ENCODE measurements at regions not wholly inside any gene's neighbourhood (a gene's known extent, or its start where the extent isn't known, plus 50 kb on each side); places are given as distances from the start of the nearest gene placed in this dataset.
"Not testable (repeated sequence)": the region's sequence is repeated elsewhere in the genome, so short reads cannot be mapped to it uniquely, and the experiment has no call there.

DNA sequence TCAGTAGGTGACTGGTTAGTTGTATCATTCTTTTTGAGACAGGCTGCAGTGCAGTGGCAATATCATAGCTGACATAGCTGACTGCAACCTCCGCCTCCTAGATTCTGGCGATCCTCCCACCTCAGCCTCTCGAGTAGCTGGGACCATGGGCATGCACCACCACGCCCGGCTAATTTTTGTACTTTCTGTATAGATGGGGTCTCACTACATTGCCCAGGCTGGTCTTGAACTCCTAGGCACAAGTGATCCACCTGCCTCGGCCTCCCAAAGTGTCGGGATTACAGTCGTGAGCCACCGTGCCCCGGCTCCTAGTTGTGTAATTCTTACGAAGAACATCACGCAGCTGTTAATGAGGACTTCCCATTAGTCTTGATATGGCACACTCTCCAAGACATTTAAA is 123.4 kb upstream of the VKORC1L1 start:
- DNase-seq, result no peak

DNA sequence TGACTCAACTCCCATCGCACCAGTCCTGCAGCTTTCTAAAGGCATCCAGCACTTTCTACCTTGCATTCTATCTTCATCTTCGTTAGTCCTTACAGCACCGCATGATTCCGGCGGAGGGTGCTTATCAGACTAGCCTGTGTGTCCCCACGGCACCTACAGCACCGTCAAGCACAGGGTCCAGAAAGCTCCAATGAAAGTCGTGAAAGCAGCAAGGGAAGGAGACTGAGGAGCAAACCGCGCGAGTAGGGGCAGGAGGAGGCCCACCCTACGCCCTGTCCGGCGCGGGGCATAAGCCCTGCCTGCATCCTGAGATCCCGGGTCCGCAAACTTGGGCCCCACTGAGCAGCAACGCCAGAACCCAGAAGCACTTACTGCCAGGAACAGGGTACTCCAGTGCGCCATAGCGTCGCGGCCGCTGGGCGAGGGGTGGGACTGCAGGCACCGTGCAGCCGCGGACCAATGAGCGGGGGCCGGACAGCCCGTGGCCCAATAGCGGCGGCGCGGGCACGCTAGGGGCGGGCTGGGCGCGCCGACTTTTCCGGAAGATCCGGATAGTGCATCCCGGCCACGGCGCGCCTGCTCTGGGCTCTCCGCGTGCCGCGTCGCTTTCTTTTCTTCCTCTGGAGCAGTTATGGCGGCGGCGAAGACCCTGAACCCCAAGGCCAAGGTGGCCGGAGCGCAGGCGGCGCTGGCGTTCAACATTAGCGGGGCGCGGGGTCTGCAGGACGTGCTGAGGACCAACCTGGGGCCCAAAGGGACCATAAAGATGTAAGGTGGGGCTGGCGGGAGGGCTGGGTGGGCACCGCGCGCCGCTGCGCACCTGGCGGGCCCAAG is 122.1 kb upstream of the VKORC1L1 start:
- DNase-seq, result peak; percentile 88 to 89

DNA sequence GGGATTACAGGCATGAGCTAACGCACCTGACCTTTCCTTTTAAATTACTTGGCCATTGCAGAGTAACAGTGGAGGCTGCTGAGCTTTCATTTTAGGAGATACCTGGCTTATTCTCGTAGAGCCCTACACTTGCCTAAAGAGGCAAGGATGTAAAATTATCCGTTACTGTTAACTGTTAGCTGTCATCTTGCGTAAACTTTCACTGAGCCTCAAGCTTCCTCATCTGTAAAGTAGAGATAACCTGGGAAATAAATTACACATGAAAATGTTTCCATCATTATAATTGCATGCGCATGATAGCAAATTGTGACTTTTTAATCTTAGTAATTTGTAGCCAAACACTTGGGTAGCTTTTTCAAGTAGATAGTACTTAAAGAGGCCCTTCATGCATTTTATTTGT is 118.8 kb upstream of the VKORC1L1 start:
- not testable (repeated sequence) for DNase-seq

DNA sequence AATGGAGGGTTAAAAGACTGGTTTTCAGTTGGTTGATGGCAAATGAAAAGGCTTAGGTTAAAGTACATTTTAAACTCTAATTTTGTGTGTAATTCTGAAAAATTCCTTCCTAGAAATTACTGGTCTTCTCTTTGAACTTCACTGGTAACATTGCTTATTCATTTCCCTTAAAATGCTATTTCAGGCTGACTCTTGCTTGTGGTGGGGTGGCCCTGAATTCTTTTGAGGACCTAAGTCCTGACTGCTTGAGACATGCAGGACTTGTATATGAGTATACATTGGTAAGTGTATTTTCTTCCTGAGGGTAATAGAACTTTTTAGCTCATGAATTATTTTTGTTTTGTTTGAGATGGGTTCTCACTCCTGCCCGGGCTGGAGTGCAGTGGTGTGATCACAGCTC is 113.9 kb upstream of the VKORC1L1 start:
- not testable (repeated sequence) for DNase-seq

DNA sequence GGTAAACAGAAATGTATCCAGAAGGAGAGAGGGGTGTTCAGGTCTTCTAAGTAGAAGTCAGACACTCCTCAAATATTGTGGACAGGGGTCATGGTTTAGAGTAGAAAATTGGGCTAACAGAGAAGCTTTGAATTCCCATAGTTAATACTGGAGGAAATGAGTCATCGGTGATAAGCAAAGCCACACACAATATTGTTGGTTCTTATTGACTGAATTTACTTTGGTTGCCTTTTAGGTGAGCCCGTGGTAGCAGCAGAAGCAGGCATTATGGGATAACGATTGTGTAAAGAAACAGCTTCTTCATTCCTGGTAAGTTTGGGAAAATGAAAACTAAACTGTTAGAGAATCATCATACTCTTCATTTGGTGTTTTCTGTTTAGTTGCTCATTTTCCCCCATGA is 110.2 kb upstream of the VKORC1L1 start:
- DNase-seq, result not testable (repeated sequence)

DNA sequence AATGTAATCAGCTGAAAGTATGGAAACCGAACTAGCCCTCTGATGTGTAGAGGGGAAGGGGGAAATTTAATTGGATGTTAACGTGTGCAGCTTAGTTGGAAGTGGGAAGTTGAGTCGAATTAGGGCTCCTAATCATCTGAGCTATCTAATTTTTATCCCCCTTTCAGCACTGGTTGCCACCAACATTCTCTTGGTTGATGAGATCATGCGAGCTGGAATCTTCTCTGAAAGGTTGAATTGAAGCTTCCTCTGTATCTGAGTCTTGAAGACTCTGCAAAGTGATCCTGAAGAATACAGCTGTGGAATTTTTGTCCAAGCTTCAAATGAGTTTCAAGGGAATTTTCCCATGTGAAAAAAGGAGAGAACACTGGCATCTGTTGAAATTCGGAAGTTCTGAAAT is 109.8 kb upstream of the VKORC1L1 start:
- not testable (repeated sequence) for DNase-seq

DNA sequence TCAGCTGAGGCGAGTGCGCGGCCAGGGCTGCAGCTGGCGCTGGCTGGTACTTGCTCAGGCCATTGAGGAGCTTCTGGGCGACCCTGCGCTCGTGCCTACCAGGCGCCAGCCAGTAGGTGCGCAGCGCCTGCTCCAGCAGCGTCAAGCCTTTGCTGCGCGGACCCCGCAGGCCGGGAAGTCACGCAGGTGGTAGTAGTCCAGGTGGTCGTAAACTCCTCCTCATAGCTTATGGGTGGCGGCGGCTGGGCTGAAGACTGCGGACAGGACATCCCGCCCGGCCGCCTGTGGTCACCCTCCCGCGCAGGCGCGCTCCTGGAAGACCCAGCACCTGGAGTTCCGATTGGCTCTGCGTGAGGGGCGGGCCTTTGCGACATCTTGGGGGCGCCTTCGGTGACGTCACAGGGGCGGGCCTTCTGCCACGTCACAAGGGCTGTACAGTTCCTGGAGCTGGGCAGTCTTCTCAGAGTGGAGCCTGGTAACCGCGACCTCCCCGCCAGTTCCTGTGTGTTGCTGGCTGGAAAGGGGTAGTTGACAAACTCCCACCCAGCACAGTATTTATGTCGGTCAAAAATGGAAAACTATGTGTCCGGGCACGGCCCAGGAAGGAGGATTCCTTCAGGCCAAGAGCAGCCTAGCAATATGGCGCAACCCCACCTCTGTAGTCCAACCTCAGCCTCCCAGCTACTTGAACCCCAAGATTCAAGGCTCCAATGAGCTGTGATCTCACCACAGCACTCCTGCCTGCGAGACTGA is 102.2 kb upstream of the VKORC1L1 start:
- peak; percentile 73 to 93 for DNase-seq

DNA sequence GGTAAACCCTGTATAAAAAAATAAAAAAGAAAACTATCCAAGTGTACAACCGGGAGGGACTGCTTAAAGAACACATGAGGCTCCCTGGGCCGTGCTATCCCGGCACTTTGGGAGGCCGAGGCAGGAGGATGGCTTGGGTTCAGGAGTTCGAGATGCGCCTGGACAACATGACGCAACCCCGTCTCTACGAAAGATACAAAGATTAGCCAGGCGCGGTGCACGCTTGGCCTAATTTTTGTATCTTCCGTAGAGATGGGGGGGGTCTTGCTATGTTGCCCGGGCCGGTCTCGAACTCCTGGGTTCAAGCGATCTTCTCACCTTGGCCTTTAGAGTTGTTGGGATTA is 101.7 kb upstream of the VKORC1L1 start:
- DNase-seq, result not testable (repeated sequence)

DNA sequence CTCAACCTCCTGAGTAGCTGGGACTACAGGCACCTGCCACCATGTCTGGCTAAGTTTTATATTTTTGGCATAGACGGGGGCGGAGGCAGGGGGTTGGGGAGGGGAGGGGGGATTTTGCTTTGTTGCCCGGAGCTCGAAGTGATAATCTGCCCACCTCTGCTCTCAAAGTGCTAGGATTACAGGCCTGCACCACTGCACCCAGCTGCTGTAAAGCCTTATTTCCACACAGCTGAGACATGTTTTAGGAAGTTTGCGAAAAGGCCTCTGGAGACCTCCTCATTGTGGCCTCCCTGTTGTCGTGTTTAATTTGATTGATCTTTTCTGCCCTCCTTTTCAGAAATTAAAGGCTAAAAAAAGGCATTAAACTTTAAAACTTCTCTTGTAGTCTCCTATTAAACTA is 96.2 kb upstream of the VKORC1L1 start:
- not testable (repeated sequence) for DNase-seq

DNA sequence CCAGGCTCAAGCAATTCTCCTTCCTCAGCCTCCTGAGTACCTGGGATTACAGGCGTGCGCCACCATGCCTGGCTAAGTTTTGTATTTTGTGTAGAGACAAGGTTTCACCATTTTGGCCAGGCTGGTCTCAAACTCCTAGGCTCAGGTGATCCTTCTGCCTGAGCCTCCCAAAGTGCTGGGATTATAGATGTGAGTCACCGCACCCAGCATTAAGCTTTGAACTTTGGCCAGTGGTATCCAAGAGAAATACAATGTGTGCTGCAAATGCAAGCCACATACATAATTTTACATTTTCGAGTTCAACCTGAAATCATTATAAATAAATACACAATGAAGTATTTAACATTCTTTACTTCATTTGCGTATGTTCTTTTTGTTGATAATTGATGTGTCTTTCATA is 82.9 kb upstream of the VKORC1L1 start:
- not testable (repeated sequence) for DNase-seq

DNA sequence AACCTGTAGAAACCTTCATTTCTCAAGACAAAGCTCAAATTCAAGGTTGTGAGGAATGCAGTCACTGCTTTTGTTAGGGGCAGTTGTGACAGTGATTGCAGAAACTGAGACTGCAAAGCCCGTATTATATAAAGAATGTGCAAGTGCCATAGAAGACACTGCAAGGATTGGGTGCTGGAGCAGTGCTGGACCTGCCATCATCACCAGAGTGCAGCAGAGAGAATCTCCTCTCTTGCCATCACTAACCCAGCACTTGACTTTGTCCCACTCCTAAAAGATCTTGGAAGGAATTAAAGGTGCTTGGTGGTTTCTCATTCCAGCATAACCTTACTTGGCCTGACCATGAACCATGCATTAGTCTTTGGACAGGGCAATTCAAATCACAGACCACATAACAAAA is 81.1 kb upstream of the VKORC1L1 start:
- DNase-seq, result not testable (repeated sequence)

DNA sequence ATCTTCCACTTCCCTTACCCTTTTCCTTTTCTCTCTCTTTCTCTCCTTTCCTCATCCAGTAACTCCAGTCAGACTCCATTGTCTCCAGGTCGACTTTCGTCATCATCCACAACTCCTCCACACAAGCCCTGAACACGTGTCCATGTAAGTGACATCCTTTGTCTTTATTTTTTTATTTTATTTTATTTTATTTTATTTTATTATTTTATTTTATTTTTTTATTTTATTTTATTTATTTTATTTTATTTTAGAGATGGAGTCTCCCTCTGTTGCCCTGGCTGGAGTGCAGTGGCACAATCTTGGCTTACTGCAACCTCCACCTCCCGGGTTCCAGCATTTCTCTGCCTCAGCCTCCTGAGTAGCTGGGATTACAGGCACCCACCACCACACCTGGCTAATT is 80.1 kb upstream of the VKORC1L1 start:
- not testable (repeated sequence) for DNase-seq

DNA sequence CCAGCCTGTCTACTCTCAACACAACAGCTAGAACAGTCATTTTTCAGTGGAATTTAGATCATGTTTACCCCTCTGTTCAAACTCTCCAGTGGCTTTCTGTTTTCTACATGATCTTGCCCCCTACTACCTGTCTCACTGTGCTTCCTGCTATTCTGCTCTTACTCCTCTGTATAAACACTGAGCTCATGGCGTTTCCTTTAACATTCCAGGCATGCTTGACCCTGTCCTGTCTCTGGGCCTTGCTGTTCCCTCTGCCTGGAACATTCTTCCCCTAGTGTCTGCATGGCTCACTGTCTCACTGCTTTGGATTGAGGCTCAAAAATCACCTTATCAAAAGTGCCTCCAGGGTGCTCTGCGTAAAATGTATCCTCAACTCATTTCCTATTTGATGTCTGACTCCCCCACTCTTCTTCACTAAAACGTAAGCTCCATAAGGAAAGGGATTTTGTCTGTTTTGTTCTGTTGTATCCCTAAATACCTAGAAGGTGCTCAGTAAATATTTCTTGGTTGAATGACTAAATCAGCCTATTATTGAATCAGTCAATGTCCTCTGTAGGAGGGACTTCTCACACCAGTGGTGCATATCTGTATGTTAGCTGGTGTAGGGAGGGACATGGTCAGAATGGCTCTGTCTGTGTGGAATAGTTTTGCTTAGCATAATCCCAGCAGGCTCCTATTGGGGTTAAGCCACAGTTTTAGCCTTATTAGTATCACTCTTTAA is 78.0 kb upstream of the VKORC1L1 start:
- DNase-seq, result not testable (repeated sequence)

DNA sequence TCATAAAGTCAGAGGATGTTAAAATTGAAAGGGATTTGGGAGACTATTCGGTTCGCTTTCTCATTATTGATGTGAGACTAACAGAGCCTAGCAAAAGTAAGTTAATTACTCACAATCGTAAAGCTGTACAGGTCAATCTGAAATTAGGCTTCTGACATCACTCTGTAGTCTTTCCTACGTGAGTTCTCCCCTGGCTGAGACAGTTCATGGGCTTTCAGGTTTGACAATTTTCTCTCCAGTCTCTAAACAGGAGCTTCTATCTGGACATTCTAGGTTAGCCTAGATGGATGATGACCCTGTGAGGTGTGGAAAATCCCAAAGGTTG is 77.5 kb upstream of the VKORC1L1 start:
- not testable (repeated sequence) for DNase-seq

DNA sequence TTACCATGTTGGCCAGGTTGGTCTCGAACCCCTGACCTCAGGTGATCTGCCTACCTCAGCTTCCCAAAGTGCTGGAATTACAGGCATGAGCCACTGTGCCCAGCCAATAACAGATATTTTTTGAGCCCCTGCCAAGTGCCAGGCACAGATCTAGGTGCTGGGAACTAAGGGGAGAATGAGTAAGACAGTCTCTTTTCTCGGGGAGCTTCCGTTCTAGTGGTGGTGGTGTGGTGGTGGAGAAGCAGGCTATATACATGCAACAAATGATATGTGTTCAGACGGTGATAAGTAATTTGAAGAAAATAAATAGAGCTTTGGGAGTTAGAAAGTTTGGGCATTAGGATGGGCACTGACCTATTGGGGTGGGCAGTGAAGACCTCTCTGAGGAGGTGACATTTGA is 76.7 kb upstream of the VKORC1L1 start:
- no peak for DNase-seq

DNA sequence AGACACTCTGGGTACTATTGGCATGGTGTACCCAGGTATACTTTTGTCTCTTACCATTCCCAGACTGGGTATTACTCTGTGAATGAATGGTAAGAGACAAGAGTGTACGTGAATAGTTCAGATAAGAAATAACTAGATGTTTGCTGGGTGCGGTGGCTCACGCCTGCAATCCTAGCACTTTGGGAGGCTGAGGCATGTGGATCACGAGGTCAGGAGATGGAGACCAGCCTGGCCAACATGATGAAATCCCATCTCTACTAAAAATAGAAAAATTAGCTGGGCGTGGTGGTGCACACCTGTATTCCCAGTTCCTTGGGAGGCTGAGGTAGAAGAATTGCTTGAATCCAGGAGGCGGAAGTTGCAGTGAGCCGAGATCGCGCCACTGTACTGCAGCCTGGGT is 75.8 kb upstream of the VKORC1L1 start:
- DNase-seq, result not testable (repeated sequence)

DNA sequence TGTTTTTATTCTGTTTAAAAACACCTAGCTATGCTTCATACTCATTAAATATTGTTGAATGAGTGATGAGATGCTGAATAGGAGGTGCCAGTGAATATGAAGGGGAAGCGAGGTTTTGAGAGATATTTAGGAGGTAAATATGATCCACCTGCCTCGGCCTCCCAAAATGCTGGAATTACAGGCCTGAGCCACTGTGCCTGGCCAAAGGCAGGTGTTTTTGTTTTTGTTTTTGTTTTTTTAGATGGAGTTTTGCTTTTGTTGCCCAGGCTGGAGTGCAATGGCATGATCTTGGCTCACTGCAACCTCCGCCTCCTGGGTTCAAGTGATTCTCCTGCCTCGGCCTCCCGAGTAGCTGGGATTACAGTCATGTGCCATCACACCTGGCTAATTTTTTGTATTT is 75.3 kb upstream of the VKORC1L1 start:
- DNase-seq, result not testable (repeated sequence)

DNA sequence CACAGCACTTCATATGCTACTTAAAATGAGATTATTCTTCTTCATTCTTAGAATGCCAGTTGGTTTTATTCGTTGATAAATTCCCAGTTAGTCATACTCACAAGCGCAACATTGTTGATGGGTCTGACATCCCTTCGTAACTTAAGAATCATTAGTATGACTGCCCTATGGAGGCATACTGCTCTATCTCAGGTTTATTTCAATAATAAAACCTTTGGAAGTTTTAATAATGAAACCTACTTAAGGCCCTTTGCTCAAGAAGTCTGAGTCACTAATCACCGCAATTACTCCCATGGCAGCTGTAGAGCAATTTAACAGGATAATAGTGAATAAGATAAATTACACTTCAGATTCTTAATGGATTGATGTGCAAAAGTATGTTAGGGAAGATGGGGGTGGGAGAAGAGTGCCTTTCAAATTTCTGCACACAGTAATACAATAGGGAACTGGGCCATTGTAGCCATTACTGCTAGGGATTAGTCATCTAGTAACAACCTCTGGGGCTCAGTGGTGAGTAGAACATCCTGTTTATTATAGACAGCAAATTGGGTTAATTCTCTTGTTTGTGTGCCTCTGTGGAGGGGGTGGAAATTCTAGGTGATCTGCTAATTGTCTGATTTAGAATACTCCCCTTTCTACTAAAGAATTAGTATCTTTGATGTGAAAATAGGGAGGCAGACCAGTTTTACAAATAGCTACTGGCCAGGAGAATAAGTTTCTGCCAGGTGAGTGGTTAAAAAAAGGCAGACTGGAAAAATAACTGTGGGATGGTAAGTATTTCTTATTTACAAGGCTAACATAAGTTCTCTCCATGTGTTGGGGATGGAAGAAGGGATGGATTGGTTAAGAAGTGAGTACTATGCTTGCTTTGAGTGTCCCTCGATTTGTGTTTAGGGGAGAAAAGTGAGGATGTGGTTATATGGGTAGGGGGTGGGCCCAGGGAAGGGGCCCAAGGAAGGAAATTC is 74.5 kb upstream of the VKORC1L1 start:
- DNase-seq, result no peak

DNA sequence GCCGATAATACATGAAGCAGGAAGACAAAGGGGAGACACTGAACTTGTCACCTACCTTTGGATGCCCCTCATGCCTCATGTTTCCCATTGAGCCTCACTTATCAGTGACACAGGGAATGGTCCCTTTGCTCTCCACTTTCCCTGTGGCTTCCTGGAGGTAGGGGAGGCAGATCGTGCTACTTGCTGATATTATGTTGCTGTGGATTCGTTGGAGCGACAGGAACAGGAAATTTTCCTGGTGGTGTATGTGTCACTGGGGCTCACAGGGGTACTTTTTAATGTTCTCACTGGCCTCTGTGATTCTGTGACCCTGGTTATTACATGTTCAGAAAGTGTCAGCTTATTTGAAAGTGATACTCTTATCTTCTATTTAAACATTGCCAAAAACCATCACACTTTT is 72.7 kb upstream of the VKORC1L1 start:
- DNase-seq, result not testable (repeated sequence)

DNA sequence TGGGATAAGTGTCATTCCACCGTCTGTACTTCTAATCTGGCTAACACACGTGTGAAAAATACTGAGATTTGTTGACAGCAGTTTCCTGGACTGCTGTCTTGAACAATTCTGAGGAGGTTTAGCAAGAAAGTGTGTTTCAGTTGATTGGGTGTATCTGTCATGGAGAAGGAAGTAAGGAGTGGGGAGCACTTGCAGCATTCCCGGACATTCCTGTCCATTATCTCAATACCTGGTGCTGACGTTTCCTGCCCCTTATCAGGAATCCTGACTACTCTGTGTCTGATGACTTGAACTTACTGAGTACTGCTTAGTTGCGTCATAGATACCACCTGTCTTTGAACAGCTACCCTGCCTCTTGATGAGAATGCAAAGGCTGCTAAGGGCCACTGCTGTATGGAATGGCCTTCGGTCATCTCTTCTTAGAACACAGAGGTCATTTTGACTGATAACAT is 72.0 kb upstream of the VKORC1L1 start:
- no peak for DNase-seq

DNA sequence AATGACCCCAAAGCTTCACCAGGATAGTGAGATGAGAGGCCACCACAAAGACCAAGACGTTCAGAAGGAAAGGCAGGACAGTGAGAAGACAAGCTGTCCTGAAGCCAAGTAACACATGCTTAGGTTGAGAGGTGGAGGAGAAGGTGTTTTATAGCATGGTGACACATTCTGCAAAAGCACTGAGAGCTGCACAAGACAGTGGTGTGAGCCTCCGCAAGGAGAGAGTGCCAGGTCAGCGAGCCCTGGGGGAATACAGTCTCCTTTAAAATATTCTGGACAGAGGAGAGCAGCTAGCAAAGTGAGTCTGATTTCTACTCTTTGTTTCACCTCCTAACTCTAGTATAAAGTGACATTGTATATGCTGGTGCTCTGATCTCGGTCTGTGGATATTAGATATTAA is 68.0 kb upstream of the VKORC1L1 start:
- no peak for DNase-seq

DNA sequence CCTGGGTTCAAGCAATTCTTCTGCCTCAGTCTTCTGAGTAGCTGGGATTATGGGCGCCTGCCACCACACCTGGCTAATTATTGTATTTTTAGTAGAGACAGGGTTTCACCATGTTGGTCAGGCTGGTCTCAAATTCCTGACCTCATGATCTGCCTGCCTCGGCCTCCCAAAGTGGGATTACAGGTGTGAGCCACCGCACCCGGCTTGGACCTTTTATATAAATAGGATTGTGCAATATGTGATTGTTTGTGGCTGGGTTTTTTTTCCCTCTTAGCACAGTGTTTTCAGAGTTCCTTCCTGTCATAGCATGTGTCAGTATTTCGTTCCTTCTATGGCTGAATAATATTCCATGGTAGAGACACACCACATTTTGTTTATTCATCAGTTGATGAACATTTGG is 65.8 kb upstream of the VKORC1L1 start:
- DNase-seq, result not testable (repeated sequence)

Data from hippocampal formation (tissue), 2 donors.